OCI-LY7 (cell line): ENCODE measurements at regions not wholly inside any gene's neighbourhood (a gene's known extent, or its start where the extent isn't known, plus 50 kb on each side); places are given as distances from the start of the nearest gene placed in this dataset.

Experiments used
- CTCF ChIP-seq: fragments of 200-600 bp; sonication (generic); conservative IDR thresholded peaks from 2 replicates; pipeline ENCODE4 v1.5.1; 2014; ENCODE audit warnings: mild to moderate bottlenecking, antibody characterized with exemption, low read length, moderate library complexity, mixed read lengths
- EZH2phosphoT487 ChIP-seq: fragments of 200-600 bp; sonication (generic); IDR thresholded peaks from 2 replicates; pipeline ENCODE4 v1.6.1; 2018; ENCODE audit warnings: low read depth, borderline replicate concordance, mild to moderate bottlenecking, mixed run types, antibody characterized with exemption, low read length, moderate library complexity, mixed read lengths

- no peak for TF ChIP-seq CTCF
- TF ChIP-seq EZH2phosphoT487, result no peak
Measured at GRCh38 chr3:101095693-101096430, 102.6 kb upstream of the ABI3BP start.
